ENCODE measurements at regions not wholly inside any gene's neighbourhood (a gene's known extent, or its start where the extent isn't known, plus 50 kb on each side); places are given as distances from the start of the nearest gene placed in this dataset.

DNA sequence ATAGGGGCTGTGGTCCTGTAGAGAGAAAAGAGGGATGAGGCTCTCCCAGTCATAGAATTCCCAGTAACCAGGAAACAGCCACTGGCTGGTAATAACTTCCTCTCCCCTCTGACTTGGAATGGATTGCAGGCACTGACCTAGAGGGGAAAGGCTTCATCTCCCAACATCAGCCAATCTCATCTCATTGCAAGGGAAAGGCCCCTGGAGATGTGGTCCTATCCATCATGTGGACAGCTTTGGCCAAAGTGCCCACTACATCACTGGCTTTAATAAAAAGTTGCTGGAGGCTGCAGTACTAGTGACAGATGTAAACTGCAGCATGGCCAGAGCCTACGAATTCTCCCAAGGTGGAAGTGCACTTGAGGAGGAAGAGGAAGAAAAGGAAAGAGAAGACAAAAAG lies 820.5 kb upstream of the CELF4 start:
- H3K9me3 ChIP-seq, result no peaks in the 10 kb centered on the region
- TF ChIP-seq, protein P1, sequence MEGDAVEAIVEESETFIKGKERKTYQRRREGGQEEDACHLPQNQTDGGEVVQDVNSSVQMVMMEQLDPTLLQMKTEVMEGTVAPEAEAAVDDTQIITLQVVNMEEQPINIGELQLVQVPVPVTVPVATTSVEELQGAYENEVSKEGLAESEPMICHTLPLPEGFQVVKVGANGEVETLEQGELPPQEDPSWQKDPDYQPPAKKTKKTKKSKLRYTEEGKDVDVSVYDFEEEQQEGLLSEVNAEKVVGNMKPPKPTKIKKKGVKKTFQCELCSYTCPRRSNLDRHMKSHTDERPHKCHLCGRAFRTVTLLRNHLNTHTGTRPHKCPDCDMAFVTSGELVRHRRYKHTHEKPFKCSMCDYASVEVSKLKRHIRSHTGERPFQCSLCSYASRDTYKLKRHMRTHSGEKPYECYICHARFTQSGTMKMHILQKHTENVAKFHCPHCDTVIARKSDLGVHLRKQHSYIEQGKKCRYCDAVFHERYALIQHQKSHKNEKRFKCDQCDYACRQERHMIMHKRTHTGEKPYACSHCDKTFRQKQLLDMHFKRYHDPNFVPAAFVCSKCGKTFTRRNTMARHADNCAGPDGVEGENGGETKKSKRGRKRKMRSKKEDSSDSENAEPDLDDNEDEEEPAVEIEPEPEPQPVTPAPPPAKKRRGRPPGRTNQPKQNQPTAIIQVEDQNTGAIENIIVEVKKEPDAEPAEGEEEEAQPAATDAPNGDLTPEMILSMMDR (IDR thresholded peaks at IDR 0.05), result no peak
- TF ChIP-seq EP300 (IDR thresholded peaks at IDR 0.05) (no peak), POLR2A (IDR thresholded peaks at IDR 0.05) (no peak)
- 55 to 82% (median 82%) methylated on average over 1 of the region's 1 CpG for WGBS, 3 donors
- intact Hi-C loops (cut with DNase I), result no loop called here
- no peak overlapping the region for H3K27ac ChIP-seq
- no peak for DNase-seq
- H3K4me1 ChIP-seq (ENCODE audit: insufficient read depth), result no peaks in the 10 kb centered on the region
- H3K27me3 ChIP-seq, result no peaks in the 10 kb centered on the region
- no peaks in the 10 kb centered on the region for H3K36me3 ChIP-seq
- H3K4me3 ChIP-seq, result no peak overlapping the region

DNA sequence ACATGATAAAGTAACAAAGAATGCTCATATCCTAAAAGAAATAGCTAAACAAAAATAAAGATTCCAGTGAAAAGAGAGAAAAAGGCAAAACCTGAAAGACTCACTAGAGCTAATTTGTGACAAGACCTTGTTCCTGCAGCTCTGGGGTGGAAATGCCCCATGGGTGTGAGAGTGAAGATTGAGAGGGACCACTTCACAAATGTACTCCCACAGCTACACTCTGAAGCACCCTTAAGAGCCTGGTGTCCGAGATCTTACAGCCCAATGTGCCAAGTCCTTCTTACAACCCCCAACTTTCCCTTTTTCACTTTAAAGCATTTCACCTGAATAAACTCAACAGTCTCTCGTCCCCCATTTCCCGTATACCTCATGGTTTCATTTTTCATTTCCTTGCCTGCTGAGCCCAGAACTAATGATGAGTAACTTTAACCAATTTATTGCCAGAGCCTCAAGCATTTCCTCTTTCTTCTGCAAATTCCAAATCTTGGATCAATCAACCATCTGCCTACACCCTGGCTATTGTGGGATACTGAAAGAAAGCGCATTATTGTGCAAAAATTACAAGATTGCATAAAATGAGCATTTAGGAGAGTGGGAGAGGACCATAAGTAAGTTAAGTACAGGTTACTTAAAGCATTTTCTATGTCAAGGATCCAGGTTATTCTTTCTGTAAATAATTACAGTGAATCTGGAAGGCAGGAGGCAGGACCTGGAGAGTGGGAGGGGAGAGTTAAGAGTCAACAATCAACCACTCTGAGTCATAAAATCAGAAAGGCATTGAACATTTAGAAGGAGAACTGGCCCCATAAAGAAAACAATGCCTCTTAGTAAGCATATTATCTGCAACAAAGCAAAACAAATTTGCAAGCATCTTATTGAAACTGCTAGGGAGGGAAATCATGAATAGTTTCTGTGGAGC lies 804.4 kb upstream of the CELF4 start:
- intact Hi-C loops (cut with DNase I), result no loop called here
- 22 to 29% (median 24%) methylated on average over 4 of the region's 4 CpGs for WGBS, 3 donors
- Histone ChIP-seq H3K4me1 (ENCODE audit: insufficient read depth) (no peaks in the 10 kb centered on the region), H3K27ac (no peak overlapping the region), H3K4me3 (no peak overlapping the region), H3K36me3 (no peaks in the 10 kb centered on the region), H3K27me3 (no peaks in the 10 kb centered on the region), H3K9me3 (no peaks in the 10 kb centered on the region)
- no peak for DNase-seq
- TF ChIP-seq, protein P1 (IDR thresholded peaks at IDR 0.05), result no peak
- TF ChIP-seq EP300 (IDR thresholded peaks at IDR 0.05), result no peak
- TF ChIP-seq POLR2A (IDR thresholded peaks at IDR 0.05), result no peak

DNA sequence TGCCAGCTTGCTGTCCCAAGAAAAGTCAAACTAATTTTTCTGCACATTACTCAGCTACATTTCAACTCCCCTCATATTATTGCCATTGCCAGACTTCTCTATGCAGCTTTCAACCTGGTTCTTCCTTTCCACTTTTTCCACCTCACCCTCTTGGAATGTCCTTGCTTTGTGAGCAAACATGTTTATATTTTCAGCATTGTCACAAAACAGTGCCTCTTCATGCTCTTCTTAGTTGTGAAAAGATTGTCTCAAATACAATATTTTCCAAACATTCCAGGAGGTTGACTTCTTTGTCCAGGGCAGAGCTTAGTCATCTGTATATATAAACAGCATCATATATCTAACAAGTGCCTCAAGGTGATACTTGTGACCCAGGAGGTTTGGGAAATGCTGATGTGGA lies 803.3 kb upstream of the CELF4 start:
- no peak for DNase-seq
- no peak overlapping the region for H3K27ac ChIP-seq
- H3K27me3 ChIP-seq, result no peaks in the 10 kb centered on the region
- no peaks in the 10 kb centered on the region for H3K9me3 ChIP-seq
- intact Hi-C loops (cut with DNase I), result no loop called here
- TF ChIP-seq, protein P1 (IDR thresholded peaks at IDR 0.05), result no peak
- no peak for TF ChIP-seq EP300 (IDR thresholded peaks at IDR 0.05)
- no peak for TF ChIP-seq POLR2A (IDR thresholded peaks at IDR 0.05)
- H3K36me3 ChIP-seq, result no peaks in the 10 kb centered on the region
- no peaks in the 10 kb centered on the region for H3K4me1 ChIP-seq (ENCODE audit: insufficient read depth)
- H3K4me3 ChIP-seq, result no peak overlapping the region

DNA sequence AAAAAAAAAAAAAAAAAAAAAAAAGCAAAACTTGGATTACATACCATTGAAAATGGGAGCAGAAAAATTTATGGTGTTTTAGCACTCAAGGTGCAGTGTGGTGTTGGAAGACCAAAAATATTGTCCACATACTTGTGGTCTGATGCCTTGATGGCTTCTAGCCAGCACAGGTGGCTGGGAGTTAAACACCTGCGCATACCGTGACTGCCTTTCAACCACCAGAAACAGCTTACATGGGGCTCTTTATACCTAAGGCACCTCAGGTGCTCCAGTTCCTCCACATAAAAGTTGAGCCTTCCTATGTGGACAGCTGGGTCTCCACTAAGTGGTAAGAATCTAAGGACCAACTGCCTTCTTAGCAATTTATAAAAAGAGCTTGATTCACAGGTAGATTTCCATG lies 802.6 kb upstream of the CELF4 start:
- TF ChIP-seq EP300 (IDR thresholded peaks at IDR 0.05) (no peak), POLR2A (IDR thresholded peaks at IDR 0.05) (no peak)
- TF ChIP-seq, protein P1 (IDR thresholded peaks at IDR 0.05), result no peak
- no peak for DNase-seq
- no peaks in the 10 kb centered on the region for H3K4me1 ChIP-seq (ENCODE audit: insufficient read depth)
- intact Hi-C loops (cut with DNase I), result no loop called here
- H3K9me3 ChIP-seq, result no peaks in the 10 kb centered on the region
- WGBS, 3 donors, result 92 to 99% (median 93%) methylated on average over 2 of the region's 2 CpGs
- no peak overlapping the region for H3K27ac ChIP-seq
- H3K36me3 ChIP-seq, result no peaks in the 10 kb centered on the region
- no peaks in the 10 kb centered on the region for H3K27me3 ChIP-seq
- no peak overlapping the region for H3K4me3 ChIP-seq

Data from ovary (tissue), 7 donors.